Panc1 (cell line): ENCODE measurements at regions not wholly inside any gene's neighbourhood (a gene's known extent, or its start where the extent isn't known, plus 50 kb on each side); places are given as distances from the start of the nearest gene placed in this dataset.

Source experiments
- POLR2AphosphoS5 ChIP-seq: IDR thresholded peaks from 2 replicates; pipeline ENCODE4 v1.6.1; 2012; ENCODE audit warnings: mild to moderate bottlenecking, low read depth, low read length, moderate library complexity
- SIN3A ChIP-seq: IDR thresholded peaks from 2 replicates; pipeline ENCODE4 v1.6.1; 2012; ENCODE audit warnings: low read depth, mild to moderate bottlenecking, low read length, moderate library complexity, borderline replicate concordance; ENCODE audit not compliant: insufficient read depth
- TCF7L2 ChIP-seq: IDR thresholded peaks from 2 replicates; pipeline ENCODE4 v1.6.1; 2011; ENCODE audit warnings: mild to moderate bottlenecking, low read depth, low read length, inconsistent platforms
- TF ChIP-seq, protein P1 (sequence below): fragments of 450-650 bp; IDR thresholded peaks from 2 replicates; pipeline ENCODE4 v1.5.1; 2017; ENCODE audit warnings: mild to moderate bottlenecking
- TF ChIP-seq, protein P2 (sequence below), 2 experiments: IDR thresholded peaks; 2 replicates each; pipeline ENCODE4 v1.6.1; 2011 to 2012; ENCODE audit warnings: low read depth in 2 of 2, control low read depth in 1 of 2, low read length in 1 of 2, mild to moderate bottlenecking in 1 of 2, moderate library complexity in 1 of 2; ENCODE audit not compliant: insufficient read depth in 1 of 2

DNA sequence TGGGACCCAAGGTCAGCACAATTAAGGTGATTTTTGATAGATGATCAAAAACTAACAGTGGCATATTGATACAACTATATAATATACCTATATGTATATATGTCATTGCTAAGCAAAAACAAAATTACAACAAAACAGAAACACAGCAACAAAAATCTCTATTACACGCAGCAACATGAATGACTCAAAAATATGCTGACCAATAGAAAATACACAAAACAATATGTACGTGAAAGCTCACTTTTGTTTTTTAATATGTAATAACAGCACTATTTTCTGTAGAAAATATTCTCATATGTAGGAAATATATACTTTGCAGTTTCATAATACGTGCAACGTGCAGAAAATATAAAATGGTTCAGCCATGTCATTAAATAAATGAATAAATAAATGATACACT, 1985.7 kb upstream of the CDH9 start:
- TF ChIP-seq, protein P1, sequence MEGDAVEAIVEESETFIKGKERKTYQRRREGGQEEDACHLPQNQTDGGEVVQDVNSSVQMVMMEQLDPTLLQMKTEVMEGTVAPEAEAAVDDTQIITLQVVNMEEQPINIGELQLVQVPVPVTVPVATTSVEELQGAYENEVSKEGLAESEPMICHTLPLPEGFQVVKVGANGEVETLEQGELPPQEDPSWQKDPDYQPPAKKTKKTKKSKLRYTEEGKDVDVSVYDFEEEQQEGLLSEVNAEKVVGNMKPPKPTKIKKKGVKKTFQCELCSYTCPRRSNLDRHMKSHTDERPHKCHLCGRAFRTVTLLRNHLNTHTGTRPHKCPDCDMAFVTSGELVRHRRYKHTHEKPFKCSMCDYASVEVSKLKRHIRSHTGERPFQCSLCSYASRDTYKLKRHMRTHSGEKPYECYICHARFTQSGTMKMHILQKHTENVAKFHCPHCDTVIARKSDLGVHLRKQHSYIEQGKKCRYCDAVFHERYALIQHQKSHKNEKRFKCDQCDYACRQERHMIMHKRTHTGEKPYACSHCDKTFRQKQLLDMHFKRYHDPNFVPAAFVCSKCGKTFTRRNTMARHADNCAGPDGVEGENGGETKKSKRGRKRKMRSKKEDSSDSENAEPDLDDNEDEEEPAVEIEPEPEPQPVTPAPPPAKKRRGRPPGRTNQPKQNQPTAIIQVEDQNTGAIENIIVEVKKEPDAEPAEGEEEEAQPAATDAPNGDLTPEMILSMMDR = no peak
- TF ChIP-seq TCF7L2 = no peak
- TF ChIP-seq, protein P2, sequence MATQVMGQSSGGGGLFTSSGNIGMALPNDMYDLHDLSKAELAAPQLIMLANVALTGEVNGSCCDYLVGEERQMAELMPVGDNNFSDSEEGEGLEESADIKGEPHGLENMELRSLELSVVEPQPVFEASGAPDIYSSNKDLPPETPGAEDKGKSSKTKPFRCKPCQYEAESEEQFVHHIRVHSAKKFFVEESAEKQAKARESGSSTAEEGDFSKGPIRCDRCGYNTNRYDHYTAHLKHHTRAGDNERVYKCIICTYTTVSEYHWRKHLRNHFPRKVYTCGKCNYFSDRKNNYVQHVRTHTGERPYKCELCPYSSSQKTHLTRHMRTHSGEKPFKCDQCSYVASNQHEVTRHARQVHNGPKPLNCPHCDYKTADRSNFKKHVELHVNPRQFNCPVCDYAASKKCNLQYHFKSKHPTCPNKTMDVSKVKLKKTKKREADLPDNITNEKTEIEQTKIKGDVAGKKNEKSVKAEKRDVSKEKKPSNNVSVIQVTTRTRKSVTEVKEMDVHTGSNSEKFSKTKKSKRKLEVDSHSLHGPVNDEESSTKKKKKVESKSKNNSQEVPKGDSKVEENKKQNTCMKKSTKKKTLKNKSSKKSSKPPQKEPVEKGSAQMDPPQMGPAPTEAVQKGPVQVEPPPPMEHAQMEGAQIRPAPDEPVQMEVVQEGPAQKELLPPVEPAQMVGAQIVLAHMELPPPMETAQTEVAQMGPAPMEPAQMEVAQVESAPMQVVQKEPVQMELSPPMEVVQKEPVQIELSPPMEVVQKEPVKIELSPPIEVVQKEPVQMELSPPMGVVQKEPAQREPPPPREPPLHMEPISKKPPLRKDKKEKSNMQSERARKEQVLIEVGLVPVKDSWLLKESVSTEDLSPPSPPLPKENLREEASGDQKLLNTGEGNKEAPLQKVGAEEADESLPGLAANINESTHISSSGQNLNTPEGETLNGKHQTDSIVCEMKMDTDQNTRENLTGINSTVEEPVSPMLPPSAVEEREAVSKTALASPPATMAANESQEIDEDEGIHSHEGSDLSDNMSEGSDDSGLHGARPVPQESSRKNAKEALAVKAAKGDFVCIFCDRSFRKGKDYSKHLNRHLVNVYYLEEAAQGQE (IDR thresholded peaks at IDR 0.05; ENCODE audit: insufficient read depth in 1 of 2, low read depth in 2 of 2, low read length in 1 of 2) = no peak
- TF ChIP-seq POLR2AphosphoS5 = no peak
- TF ChIP-seq SIN3A = no peak
